ENCODE measurements at regions not wholly inside any gene's neighbourhood (a gene's known extent, or its start where the extent isn't known, plus 50 kb on each side); places are given as distances from the start of the nearest gene placed in this dataset.
A peak's percentile ranks its signal among the peaks of the same experiment; 100 is the strongest.
"Not testable (repeated sequence)": the region's sequence is repeated elsewhere in the genome, so short reads cannot be mapped to it uniquely, and the experiment has no call there.

DNA sequence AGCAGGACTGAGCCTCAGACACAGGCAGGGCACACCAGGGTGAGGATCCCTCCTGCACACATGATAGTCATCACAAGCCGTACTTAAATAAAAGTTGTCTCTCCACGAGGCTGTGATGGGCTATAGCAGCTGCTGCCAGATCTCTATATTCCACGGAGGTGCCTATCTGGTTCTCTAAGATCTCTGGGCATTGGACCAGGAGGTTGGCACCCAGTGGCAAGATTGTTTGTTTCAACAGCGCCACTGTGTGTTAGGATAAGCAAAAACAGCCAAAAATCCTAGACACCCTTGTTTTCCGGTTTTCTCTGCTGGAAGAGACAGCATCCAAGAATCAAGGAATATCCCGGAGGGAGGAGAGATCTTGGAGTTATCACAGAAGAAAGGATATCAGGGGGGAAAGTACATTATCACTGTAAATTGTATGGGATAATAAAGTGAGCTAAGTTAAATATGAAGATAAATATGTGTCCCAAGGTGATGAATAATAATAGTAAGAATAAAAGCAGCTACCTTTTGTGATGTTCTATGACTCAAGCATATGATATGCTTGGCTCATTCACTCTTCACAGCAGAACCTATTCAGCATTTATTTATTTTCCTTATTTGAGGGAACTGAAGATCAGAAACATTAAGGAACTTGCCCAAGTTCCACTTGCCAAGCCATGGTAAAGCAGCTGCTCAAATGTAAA lies 90.6 kb upstream of the AKAP13 start:
- Histone ChIP-seq H3K36me3 (no peaks in the 10 kb centered on the region), H3K27me3 (no peaks in the 10 kb centered on the region), H3K9me3 (no peaks in the 10 kb centered on the region), H3K4me3 (replicated peaks in 1 of 3) (no peak overlapping the region), H3K27ac (no peak overlapping the region), H3K4me1 (no peaks in the 10 kb centered on the region)
- 10 to 14% methylated on average over 6 of the region's 6 CpGs for WGBS, 2 donors
- DNase-seq: peak; percentile 80 to 82
- no peak for TF ChIP-seq POLR2A (IDR thresholded peaks at IDR 0.05)
- TF ChIP-seq, protein P1, sequence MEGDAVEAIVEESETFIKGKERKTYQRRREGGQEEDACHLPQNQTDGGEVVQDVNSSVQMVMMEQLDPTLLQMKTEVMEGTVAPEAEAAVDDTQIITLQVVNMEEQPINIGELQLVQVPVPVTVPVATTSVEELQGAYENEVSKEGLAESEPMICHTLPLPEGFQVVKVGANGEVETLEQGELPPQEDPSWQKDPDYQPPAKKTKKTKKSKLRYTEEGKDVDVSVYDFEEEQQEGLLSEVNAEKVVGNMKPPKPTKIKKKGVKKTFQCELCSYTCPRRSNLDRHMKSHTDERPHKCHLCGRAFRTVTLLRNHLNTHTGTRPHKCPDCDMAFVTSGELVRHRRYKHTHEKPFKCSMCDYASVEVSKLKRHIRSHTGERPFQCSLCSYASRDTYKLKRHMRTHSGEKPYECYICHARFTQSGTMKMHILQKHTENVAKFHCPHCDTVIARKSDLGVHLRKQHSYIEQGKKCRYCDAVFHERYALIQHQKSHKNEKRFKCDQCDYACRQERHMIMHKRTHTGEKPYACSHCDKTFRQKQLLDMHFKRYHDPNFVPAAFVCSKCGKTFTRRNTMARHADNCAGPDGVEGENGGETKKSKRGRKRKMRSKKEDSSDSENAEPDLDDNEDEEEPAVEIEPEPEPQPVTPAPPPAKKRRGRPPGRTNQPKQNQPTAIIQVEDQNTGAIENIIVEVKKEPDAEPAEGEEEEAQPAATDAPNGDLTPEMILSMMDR (IDR thresholded peaks at IDR 0.05): peak in 5 of 6 experiments; percentile 31 to 72 (median 60)
- intact Hi-C loops (cut with DNase I): loop anchor here (10.0 kb wide), 3 partner anchors 125 to 545 kb away; no protein-coding TSS in a partner anchor

DNA sequence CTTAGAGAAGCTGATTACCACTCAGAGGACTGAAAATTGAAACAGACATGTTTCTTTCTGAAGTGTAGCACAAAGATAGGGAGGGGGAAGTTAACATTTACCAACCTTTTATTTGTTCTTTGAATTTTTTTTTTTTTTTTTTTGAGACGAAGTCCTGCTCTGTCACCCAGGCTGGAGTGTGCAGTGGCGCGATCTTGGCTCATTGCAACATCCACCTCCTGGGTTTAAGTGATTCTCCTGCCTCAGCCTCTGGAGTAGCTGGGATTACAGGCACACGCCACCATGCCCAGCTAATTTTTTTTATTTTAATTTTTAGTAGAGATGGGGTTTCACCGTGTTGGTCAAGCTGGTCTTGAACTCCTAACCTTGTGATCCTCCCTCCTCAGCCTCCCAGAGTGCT lies 87.8 kb upstream of the AKAP13 start:
- H3K4me1 ChIP-seq; H3K9me3 ChIP-seq; H3K27ac ChIP-seq; DNase-seq; H3K27me3 ChIP-seq; H3K36me3 ChIP-seq; H3K4me3 ChIP-seq (replicated peaks in 1 of 3): not testable (repeated sequence)
- intact Hi-C loops (cut with DNase I): loop anchor here (10.0 kb wide), 3 partner anchors 122 to 542 kb away; no protein-coding TSS in a partner anchor
- WGBS, 2 donors: 80 to 84% methylated on average over 5 of the region's 5 CpGs

DNA sequence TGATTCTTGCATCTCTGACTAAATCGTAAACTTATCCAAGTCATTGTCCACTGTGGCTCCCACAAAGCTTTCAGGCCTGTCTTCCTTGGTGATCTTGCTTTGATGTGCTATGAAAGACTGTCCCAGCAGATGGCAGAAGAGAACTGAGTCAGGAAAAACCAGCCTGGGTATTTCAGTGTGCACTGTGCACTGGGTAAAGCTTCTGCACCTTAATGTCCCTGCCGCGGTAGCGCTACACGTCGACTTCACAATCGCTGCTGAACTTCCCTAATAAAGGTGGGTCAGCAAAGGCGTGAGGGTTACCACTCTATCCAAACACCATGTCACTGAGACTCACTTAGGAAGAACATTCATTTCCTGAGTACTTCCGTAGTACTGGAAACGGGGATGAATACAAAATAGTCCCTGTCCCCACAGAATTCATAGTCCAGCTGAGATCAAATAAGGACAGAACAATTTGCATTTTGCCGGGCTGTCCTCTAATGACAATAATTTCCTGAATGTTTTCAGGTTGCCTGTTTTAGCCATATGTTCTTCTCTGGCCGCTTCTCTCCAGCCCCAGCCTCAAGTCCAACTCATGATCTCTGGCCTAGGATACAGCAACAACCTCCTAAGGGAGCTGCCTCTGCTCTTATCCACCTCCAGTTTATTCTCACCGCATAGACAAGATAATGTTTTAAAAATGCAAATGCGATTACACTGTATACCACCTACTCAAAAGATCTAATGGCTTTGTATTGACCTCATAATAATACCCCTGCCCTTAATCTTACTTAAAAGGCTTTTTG lies 83.6 kb upstream of the AKAP13 start:
- H3K4me3 ChIP-seq (replicated peaks in 1 of 3): no peak overlapping the region
- H3K9me3 ChIP-seq: no peaks in the 10 kb centered on the region
- peaks cover 4 to 6% of the 10 kb centered on the region in 2 donors for H3K4me1 ChIP-seq
- H3K27me3 ChIP-seq: no peaks in the 10 kb centered on the region
- DNase-seq: peak; percentile 68
- H3K36me3 ChIP-seq: no peaks in the 10 kb centered on the region
- WGBS, 2 donors: 25 to 27% methylated on average over 14 of the region's 14 CpGs
- TF ChIP-seq, protein P1 (IDR thresholded peaks at IDR 0.05): peak; percentile 37 to 83 (median 72)
- TF ChIP-seq POLR2A (IDR thresholded peaks at IDR 0.05): no peak
- no peak overlapping the region for H3K27ac ChIP-seq
- intact Hi-C loops (cut with DNase I): loop anchor here (10.0 kb wide), 3 partner anchors 118 to 538 kb away; no protein-coding TSS in a partner anchor

DNA sequence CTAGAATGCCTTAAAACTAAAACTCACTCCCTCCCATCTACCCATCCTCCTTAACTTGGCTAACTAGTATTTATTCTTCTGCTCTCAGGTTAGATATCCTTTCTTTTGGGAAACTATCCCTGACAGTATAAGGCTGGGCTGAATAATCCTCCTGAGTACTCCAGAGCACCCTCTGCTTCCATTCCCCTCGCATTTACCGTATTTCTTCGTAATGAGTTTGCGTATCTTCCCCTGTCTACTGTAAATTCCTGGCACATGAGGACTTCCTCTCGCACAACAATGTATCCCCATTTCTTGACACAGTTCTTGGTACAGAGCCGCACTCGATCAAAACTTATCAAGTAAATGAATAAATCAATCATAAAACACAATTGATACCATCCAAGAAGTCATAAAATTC lies 82.9 kb upstream of the AKAP13 start:
- Histone ChIP-seq H3K9me3 (no peaks in the 10 kb centered on the region), H3K27ac (no peak overlapping the region), H3K4me1 (peaks cover 4 to 6% of the 10 kb centered on the region in 2 donors), H3K4me3 (replicated peaks in 1 of 3) (no peak overlapping the region), H3K27me3 (no peaks in the 10 kb centered on the region), H3K36me3 (no peaks in the 10 kb centered on the region)
- TF ChIP-seq, protein P1 (IDR thresholded peaks at IDR 0.05): no peak
- no peak for TF ChIP-seq POLR2A (IDR thresholded peaks at IDR 0.05)
- 98% methylated on average over 7 of the region's 7 CpGs for WGBS, 2 donors
- no peak for DNase-seq
- intact Hi-C loops (cut with DNase I): loop anchor here (10.0 kb wide), 3 partner anchors 117 to 537 kb away; no protein-coding TSS in a partner anchor

DNA sequence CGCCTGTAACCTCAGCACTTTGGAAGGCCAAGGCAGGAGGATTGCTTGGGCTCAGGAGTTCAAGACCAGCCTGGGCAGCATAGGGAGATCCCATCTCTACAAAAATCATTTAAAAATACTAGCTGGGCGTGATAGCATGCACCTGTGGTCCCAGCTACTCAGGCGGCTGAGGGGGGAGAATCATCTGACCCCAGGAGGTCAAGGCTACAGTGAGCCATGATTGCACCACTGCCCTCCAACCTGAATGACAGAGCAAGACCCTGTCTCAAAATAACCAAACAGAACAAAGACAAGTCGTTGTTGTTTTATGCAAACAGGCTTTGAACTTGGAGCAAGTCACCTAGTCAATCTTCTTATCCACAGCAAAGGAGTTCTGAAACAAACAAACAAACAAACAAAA lies 82.0 kb upstream of the AKAP13 start:
- H3K4me1 ChIP-seq: peaks cover 4 to 6% of the 10 kb centered on the region in 2 donors
- H3K36me3 ChIP-seq: no peaks in the 10 kb centered on the region
- H3K9me3 ChIP-seq: no peaks in the 10 kb centered on the region
- 93 to 95% methylated on average over 4 of the region's 4 CpGs for whole genome bisulfite sequencing, 2 donors
- H3K27ac ChIP-seq: no peak overlapping the region
- no peak for TF ChIP-seq POLR2A (IDR thresholded peaks at IDR 0.05)
- TF ChIP-seq, protein P1 (IDR thresholded peaks at IDR 0.05): no peak
- no peaks in the 10 kb centered on the region for H3K27me3 ChIP-seq
- no peak overlapping the region for H3K4me3 ChIP-seq (replicated peaks in 1 of 3)
- DNase-seq: no peak
- intact Hi-C loops (cut with DNase I): loop anchor here (10.0 kb wide), 3 partner anchors 116 to 536 kb away; no protein-coding TSS in a partner anchor

Data from thyroid gland (tissue), 4 donors.